Nephron progenitor cell (in vitro differentiated cells): ENCODE measurements at regions not wholly inside any gene's neighbourhood (a gene's known extent, or its start where the extent isn't known, plus 50 kb on each side); places are given as distances from the start of the nearest gene placed in this dataset.

Source experiments
- DNase-seq: peaks from one replicate; pipeline ENCODE4 v3.0.0; 2021
- H3K27ac Mint-ChIP-seq: 2 replicates; pipeline ENCODE4 v1.8.0; 2021; ENCODE audit warnings: mild to moderate bottlenecking, moderate library complexity, mixed read lengths
- H3K27me3 Mint-ChIP-seq: 2 replicates; pipeline ENCODE4 v1.8.0; 2021; ENCODE audit warnings: mild to moderate bottlenecking, low read depth, mixed read lengths; ENCODE audit not compliant: poor library complexity
- H3K36me3 Mint-ChIP-seq: 2 replicates; pipeline ENCODE4 v1.8.0; 2021; ENCODE audit warnings: low read depth, mixed read lengths
- H3K4me1 Mint-ChIP-seq: 2 replicates; pipeline ENCODE4 v1.8.0; 2021; ENCODE audit warnings: mixed read lengths
- H3K4me3 Mint-ChIP-seq: 2 replicates; pipeline ENCODE4 v1.8.0; 2021; ENCODE audit warnings: mild to moderate bottlenecking, moderate library complexity, mixed read lengths
- H3K9me3 Mint-ChIP-seq: 2 replicates; pipeline ENCODE4 v1.8.0; 2021; ENCODE audit warnings: mild to moderate bottlenecking, moderate library complexity, mixed read lengths
- TF ChIP-seq, protein P1 (sequence below): fragments of 200-600 bp; sonication (generic); IDR thresholded peaks from 2 replicates; pipeline ENCODE4 v1.5.0; 2021; ENCODE audit warnings: antibody characterized with exemption

GRCh38 chr1:4380564-4381168 is 273.7 kb upstream of the AJAP1 start:
- DNase-seq: no peak
- no peak overlapping the region for H3K27ac Mint-ChIP-seq
- no peak overlapping the region for H3K4me3 Mint-ChIP-seq
- H3K36me3 Mint-ChIP-seq: no peaks in the 10 kb centered on the region
- H3K9me3 Mint-ChIP-seq: peaks cover 61% of the 10 kb centered on the region
- no peaks in the 10 kb centered on the region for H3K4me1 Mint-ChIP-seq
- TF ChIP-seq, protein P1, sequence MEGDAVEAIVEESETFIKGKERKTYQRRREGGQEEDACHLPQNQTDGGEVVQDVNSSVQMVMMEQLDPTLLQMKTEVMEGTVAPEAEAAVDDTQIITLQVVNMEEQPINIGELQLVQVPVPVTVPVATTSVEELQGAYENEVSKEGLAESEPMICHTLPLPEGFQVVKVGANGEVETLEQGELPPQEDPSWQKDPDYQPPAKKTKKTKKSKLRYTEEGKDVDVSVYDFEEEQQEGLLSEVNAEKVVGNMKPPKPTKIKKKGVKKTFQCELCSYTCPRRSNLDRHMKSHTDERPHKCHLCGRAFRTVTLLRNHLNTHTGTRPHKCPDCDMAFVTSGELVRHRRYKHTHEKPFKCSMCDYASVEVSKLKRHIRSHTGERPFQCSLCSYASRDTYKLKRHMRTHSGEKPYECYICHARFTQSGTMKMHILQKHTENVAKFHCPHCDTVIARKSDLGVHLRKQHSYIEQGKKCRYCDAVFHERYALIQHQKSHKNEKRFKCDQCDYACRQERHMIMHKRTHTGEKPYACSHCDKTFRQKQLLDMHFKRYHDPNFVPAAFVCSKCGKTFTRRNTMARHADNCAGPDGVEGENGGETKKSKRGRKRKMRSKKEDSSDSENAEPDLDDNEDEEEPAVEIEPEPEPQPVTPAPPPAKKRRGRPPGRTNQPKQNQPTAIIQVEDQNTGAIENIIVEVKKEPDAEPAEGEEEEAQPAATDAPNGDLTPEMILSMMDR: no peak
- H3K27me3 Mint-ChIP-seq: peaks cover 18% of the 10 kb centered on the region

DNA sequence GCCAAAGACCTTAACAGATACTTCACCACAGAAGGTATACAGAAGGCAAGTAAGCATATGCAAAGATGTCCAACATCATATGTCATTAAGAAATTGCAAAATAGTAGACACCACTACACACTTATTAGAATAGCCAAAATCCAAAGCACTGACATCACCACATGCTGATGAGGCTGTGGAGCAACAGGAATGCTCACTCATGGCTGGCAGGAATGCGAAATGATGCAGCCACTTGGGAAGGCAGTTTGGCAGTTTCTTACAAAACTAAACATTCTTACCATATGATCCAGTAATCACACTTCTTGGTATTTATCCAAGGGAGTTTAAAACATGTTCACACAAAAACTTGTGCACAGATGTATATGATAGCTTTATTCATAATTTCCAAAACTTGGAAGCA is 261.2 kb upstream of the AJAP1 start:
- Mint-ChIP-seq H3K9me3 (peaks cover 31% of the 10 kb centered on the region), H3K4me1 (no peaks in the 10 kb centered on the region), H3K36me3 (no peaks in the 10 kb centered on the region), H3K27ac (no peak overlapping the region), H3K27me3 (peaks cover 22% of the 10 kb centered on the region), H3K4me3 (no peak overlapping the region)
- TF ChIP-seq, protein P1: no peak
- no peak for DNase-seq

DNA sequence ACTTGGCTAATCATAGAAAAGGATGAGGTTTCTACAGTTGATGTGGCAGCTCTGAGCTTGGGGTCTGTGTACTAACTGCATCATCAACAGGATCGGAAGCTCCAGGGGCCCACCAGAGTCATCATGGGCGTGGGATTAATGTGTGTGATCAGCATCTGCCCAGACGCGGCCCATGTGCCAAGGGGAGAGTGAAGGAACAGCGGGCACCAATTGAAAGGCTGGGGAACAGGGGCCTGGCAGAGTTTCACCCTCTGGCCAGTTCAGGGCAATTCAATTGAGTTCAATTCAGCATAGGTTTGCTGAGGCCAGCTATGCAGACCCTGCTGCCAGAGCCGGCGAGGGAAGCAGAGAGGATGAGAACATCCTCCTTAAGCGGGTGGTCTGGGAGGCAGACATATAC is 260.0 kb upstream of the AJAP1 start:
- Mint-ChIP-seq H3K27ac (no peak overlapping the region), H3K36me3 (no peaks in the 10 kb centered on the region), H3K9me3 (peaks cover 28% of the 10 kb centered on the region), H3K4me1 (no peaks in the 10 kb centered on the region), H3K4me3 (no peak overlapping the region), H3K27me3 (peaks cover 22% of the 10 kb centered on the region)
- no peak for DNase-seq
- TF ChIP-seq, protein P1: no peak

- Mint-ChIP-seq H3K4me1 (no peaks in the 10 kb centered on the region), H3K27me3 (peaks cover 22% of the 10 kb centered on the region), H3K36me3 (no peaks in the 10 kb centered on the region), H3K4me3 (no peak overlapping the region), H3K27ac (no peak overlapping the region), H3K9me3 (peaks cover 28% of the 10 kb centered on the region)
- TF ChIP-seq, protein P1: no peak
- DNase-seq: no peak
These were observed 259.3 kb upstream of the AJAP1 start for GRCh38 chr1:4395158-4395557.

DNA sequence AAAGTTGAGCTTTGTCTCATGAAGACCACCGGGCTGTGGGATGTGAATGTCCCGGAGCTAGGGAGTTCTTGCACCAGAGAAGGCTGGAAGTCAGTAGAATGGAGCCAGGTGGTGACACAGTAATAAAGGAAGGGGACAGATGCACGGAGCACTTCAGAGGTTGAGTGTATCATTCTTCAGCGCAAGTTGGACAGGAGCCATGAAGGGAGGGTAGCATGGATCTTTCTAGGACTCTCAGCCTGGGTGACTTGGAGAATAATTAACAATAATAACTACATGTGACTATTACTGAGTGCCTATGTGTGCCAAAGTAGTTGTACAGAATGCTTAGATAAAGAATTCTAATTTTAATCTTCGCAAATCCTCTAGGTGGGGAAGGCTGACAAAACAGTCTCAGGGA is 258.7 kb upstream of the AJAP1 start:
- no peak for DNase-seq
- no peak overlapping the region for H3K27ac Mint-ChIP-seq
- H3K4me3 Mint-ChIP-seq: no peak overlapping the region
- H3K4me1 Mint-ChIP-seq: no peaks in the 10 kb centered on the region
- H3K36me3 Mint-ChIP-seq: no peaks in the 10 kb centered on the region
- TF ChIP-seq, protein P1: no peak
- H3K27me3 Mint-ChIP-seq: peaks cover 22% of the 10 kb centered on the region
- peaks cover 28% of the 10 kb centered on the region for H3K9me3 Mint-ChIP-seq

DNA sequence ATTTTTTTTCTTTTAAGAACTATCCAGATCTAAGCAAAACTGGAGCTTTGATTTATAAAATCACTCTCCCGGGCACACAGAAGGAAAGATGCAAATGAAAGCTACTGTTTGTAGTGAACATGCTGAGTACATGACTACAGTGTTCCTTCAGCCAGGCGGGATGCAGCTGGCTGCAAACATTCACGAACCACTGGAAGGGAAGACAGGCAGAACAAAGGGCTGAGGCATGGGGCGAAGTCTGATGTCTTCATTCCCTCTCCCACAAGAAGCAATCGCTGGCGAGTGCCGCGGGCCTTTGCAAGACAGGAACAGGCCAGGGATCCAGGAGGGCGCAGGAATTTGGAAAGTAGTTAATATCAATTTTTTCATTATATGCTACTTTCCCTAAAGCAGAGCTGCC is 257.9 kb upstream of the AJAP1 start:
- H3K4me1 Mint-ChIP-seq: no peaks in the 10 kb centered on the region
- H3K27ac Mint-ChIP-seq: no peak overlapping the region
- TF ChIP-seq, protein P1: no peak
- no peak overlapping the region for H3K4me3 Mint-ChIP-seq
- peaks cover 22% of the 10 kb centered on the region for H3K27me3 Mint-ChIP-seq
- no peaks in the 10 kb centered on the region for H3K36me3 Mint-ChIP-seq
- peaks cover 28% of the 10 kb centered on the region for H3K9me3 Mint-ChIP-seq
- DNase-seq: no peak
